ENCODE measurements at regions not wholly inside any gene's neighbourhood (a gene's known extent, or its start where the extent isn't known, plus 50 kb on each side); places are given as distances from the start of the nearest gene placed in this dataset.
A peak's percentile ranks its signal among the peaks of the same experiment; 100 is the strongest.
"Not testable (repeated sequence)": the region's sequence is repeated elsewhere in the genome, so short reads cannot be mapped to it uniquely, and the experiment has no call there.

GRCh38 chr7:86592185-86592584, 51.5 kb upstream of the GRM3 start:
- no peak for DNase-seq (ENCODE audit: low spot score)

GRCh38 chr7:86574006-86574405, 69.7 kb upstream of the GRM3 start:
- no peak for DNase-seq (ENCODE audit: low spot score)

GRCh38 chr7:86558680-86559501, 84.8 kb upstream of the GRM3 start:
- DNase-seq (ENCODE audit: low spot score) = no peak

- no peak for DNase-seq (ENCODE audit: low spot score)
These were observed 109.1 kb upstream of the GRM3 start for GRCh38 chr7:86534641-86535040.

GRCh38 chr7:86504229-86504628, 139.5 kb upstream of the GRM3 start:
- DNase-seq (ENCODE audit: low spot score) = no peak

GRCh38 chr7:86499986-86500385, 143.7 kb upstream of the GRM3 start:
- DNase-seq (ENCODE audit: low spot score) = no peak

- DNase-seq (ENCODE audit: low spot score) = no peak
These were observed 157.9 kb upstream of the GRM3 start for GRCh38 chr7:86485827-86486226.

GRCh38 chr7:86479144-86479543, 164.6 kb upstream of the GRM3 start:
- DNase-seq (ENCODE audit: low spot score) = no peak

GRCh38 chr7:86477343-86477935, 166.3 kb upstream of the GRM3 start:
- no peak for DNase-seq (ENCODE audit: low spot score)

- no peak for DNase-seq (ENCODE audit: low spot score)
These were observed 172.9 kb upstream of the GRM3 start for GRCh38 chr7:86470763-86471162.

GRCh38 chr7:86469680-86470295, 173.9 kb upstream of the GRM3 start:
- peak; percentile 6 for DNase-seq (ENCODE audit: low spot score)

GRCh38 chr7:86454753-86455152, 189.0 kb upstream of the GRM3 start:
- DNase-seq (ENCODE audit: low spot score) = no peak

- no peak for DNase-seq (ENCODE audit: low spot score)
These were observed 190.3 kb upstream of the GRM3 start for GRCh38 chr7:86453454-86453853.

- DNase-seq (ENCODE audit: low spot score) = no peak
These were observed 194.9 kb upstream of the GRM3 start for GRCh38 chr7:86448856-86449255.

- DNase-seq (ENCODE audit: low spot score) = no peak
These were observed 198.4 kb upstream of the GRM3 start for GRCh38 chr7:86445285-86445684.

GRCh38 chr7:86444245-86444644, 199.5 kb upstream of the GRM3 start:
- no peak for DNase-seq (ENCODE audit: low spot score)

GRCh38 chr7:86440420-86440819, 203.3 kb upstream of the GRM3 start:
- not testable (repeated sequence) for DNase-seq (ENCODE audit: low spot score)

GRCh38 chr7:86437951-86438450, 205.7 kb upstream of the GRM3 start:
- no peak for DNase-seq (ENCODE audit: low spot score)

GRCh38 chr7:86431761-86432160, 211.9 kb upstream of the GRM3 start:
- DNase-seq (ENCODE audit: low spot score) = no peak

GRCh38 chr7:86411814-86412213, 231.9 kb upstream of the GRM3 start:
- DNase-seq (ENCODE audit: low spot score) = no peak

GRCh38 chr7:86407291-86407690, 236.4 kb upstream of the GRM3 start:
- DNase-seq (ENCODE audit: low spot score) = no peak

GRCh38 chr7:86391813-86392212, 251.9 kb upstream of the GRM3 start:
- no peak for DNase-seq (ENCODE audit: low spot score)

GRCh38 chr7:86375602-86376001, 268.1 kb upstream of the GRM3 start:
- DNase-seq (ENCODE audit: low spot score) = not testable (repeated sequence)

Data from hepatic stellate cell (primary cell).